Ishikawa (cell line): ENCODE measurements at regions not wholly inside any gene's neighbourhood (a gene's known extent, or its start where the extent isn't known, plus 50 kb on each side); places are given as distances from the start of the nearest gene placed in this dataset.

Experiments
- CEBPB ChIP-seq: IDR thresholded peaks from 2 replicates; pipeline ENCODE4 v1.6.1; 2012
- CREB1 ChIP-seq: IDR thresholded peaks from 2 replicates; pipeline ENCODE4 v1.6.1; 2012; ENCODE audit warnings: low read depth
- EGR1 ChIP-seq: IDR thresholded peaks from 2 replicates; pipeline ENCODE4 v1.6.1; 2012
- EP300 ChIP-seq: IDR thresholded peaks from 2 replicates; pipeline ENCODE4 v1.6.1; 2012; ENCODE audit warnings: borderline replicate concordance
- FOXM1 ChIP-seq: IDR thresholded peaks from 2 replicates; pipeline ENCODE4 v1.6.1; 2012; ENCODE audit warnings: low read depth, borderline replicate concordance
- NFIC ChIP-seq: IDR thresholded peaks from 2 replicates; pipeline ENCODE4 v1.6.1; 2012
- RAD21 ChIP-seq: IDR thresholded peaks from 2 replicates; pipeline ENCODE4 v1.6.1; 2012; ENCODE audit warnings: low read depth
- REST ChIP-seq: IDR thresholded peaks from 2 replicates; pipeline ENCODE4 v1.6.1; 2012; ENCODE audit warnings: low read depth, mild to moderate bottlenecking
- TAF1 ChIP-seq: IDR thresholded peaks from 2 replicates; pipeline ENCODE4 v1.6.1; 2012; ENCODE audit warnings: low read depth, mild to moderate bottlenecking
- TCF12 ChIP-seq: IDR thresholded peaks from 2 replicates; pipeline ENCODE4 v1.6.1; 2012; ENCODE audit warnings: low read depth
- TEAD4 ChIP-seq: IDR thresholded peaks from 2 replicates; pipeline ENCODE4 v1.6.1; 2012
- YY1 ChIP-seq: IDR thresholded peaks from 2 replicates; pipeline ENCODE4 v1.6.1; 2012; ENCODE audit warnings: low read depth
- ZBTB7A ChIP-seq: IDR thresholded peaks from 2 replicates; pipeline ENCODE4 v1.6.1; 2012; ENCODE audit warnings: low read depth
- TF ChIP-seq, protein P1 (sequence below): IDR thresholded peaks from 2 replicates; pipeline ENCODE4 v1.6.1; 2012
- TF ChIP-seq, protein P2 (sequence below): IDR thresholded peaks from 2 replicates; pipeline ENCODE4 v1.6.1; 2012

DNA sequence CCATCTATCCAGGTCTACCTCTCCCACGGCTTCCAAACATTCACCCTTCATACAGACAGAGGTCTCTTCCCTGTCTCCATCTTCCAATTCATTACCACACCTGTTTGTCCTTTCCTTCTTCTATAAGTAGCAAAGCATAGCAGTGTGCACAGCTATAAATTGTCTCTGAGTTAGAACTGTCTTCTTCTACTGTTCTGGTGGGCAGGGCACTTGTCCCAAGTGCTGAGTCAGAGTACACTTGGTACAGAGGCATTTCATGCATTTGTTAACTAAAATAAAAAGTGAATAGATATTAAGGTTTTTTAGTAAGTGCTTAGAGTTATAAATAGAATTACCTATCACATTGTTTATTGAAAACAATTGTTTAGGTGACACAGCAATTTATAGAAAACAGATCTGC is 150.1 kb upstream of the CCDC54 start:
- TF ChIP-seq CEBPB: no peak
- no peak for TF ChIP-seq TCF12
- TF ChIP-seq TAF1: no peak
- TF ChIP-seq, protein P1, sequence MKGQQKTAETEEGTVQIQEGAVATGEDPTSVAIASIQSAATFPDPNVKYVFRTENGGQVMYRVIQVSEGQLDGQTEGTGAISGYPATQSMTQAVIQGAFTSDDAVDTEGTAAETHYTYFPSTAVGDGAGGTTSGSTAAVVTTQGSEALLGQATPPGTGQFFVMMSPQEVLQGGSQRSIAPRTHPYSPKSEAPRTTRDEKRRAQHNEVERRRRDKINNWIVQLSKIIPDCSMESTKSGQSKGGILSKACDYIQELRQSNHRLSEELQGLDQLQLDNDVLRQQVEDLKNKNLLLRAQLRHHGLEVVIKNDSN: no peak
- TF ChIP-seq TEAD4: no peak
- TF ChIP-seq, protein P2, sequence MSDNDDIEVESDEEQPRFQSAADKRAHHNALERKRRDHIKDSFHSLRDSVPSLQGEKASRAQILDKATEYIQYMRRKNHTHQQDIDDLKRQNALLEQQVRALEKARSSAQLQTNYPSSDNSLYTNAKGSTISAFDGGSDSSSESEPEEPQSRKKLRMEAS: no peak
- no peak for TF ChIP-seq NFIC
- TF ChIP-seq CREB1: no peak
- no peak for TF ChIP-seq FOXM1
- TF ChIP-seq YY1: no peak
- no peak for TF ChIP-seq EGR1
- TF ChIP-seq ZBTB7A: no peak
- TF ChIP-seq REST: no peak
- no peak for TF ChIP-seq RAD21
- no peak for TF ChIP-seq EP300

- TF ChIP-seq, protein P2: no peak
- TF ChIP-seq TEAD4 (no peak), ZBTB7A (no peak), YY1 (no peak), CEBPB (no peak), FOXM1 (no peak), EGR1 (no peak), CREB1 (no peak), RAD21 (no peak), REST (no peak), TCF12 (no peak), TAF1 (no peak)
- TF ChIP-seq, protein P1: no peak
Observed at GRCh38 chr3:107235193-107235927, 141.9 kb upstream of the CCDC54 start.

- peak; percentile 94 for TF ChIP-seq RAD21
- no peak for TF ChIP-seq REST
- no peak for TF ChIP-seq EGR1
- no peak for TF ChIP-seq ZBTB7A
- no peak for TF ChIP-seq CEBPB
Observed at GRCh38 chr3:107235928-107236315, 141.3 kb upstream of the CCDC54 start.

- TF ChIP-seq, protein P2: no peak
- TF ChIP-seq CREB1: no peak
- no peak for TF ChIP-seq FOXM1
- no peak for TF ChIP-seq TEAD4
- TF ChIP-seq REST: no peak
- no peak for TF ChIP-seq CEBPB
- TF ChIP-seq EP300: no peak
- no peak for TF ChIP-seq RAD21
- no peak for TF ChIP-seq TCF12
- no peak for TF ChIP-seq NFIC
- no peak for TF ChIP-seq TAF1
- no peak for TF ChIP-seq YY1
- no peak for TF ChIP-seq ZBTB7A
- TF ChIP-seq EGR1: no peak
- TF ChIP-seq, protein P1: no peak
Observed at GRCh38 chr3:107236655-107237337, 140.4 kb upstream of the CCDC54 start.
